ENCODE measurements at regions not wholly inside any gene's neighbourhood (a gene's known extent, or its start where the extent isn't known, plus 50 kb on each side); places are given as distances from the start of the nearest gene placed in this dataset.

GRCh38 chr5:110055302-110055701, 365.6 kb downstream of the MAN2A1 start:
- Histone ChIP-seq H2BK20ac (ENCODE audit: low read length) (no peak overlapping the region), H4K8ac (ENCODE audit: extremely low read depth, insufficient read depth, low read length) (no peak overlapping the region), H3K14ac (ENCODE audit: insufficient read length) (no peak overlapping the region), H3K23me2 (ENCODE audit: low read depth, low read length) (no peaks in the 10 kb centered on the region), H3K4me1 (replicated peaks in 1 of 4; ENCODE audit: control insufficient read depth in 3 of 4, insufficient read depth in 4 of 4, low read length in 3 of 4) (peaks cover 2 to 11% (median 6%) of the 10 kb centered on the region in 4 experiments; a peak in 3 of 7 replicates), H2BK5ac (ENCODE audit: low read depth, low read length) (no peak overlapping the region), H4K5ac (ENCODE audit: insufficient read length, low read depth, low read length) (no peak overlapping the region), H3K9ac (replicated peaks in 1 of 4; ENCODE audit: extremely low read depth in 1 of 4, low read depth in 3 of 4, low read length in 3 of 4) (no peak overlapping the region), H2BK12ac (ENCODE audit: low read depth, low read length) (no peak overlapping the region), H3K4ac (replicated peaks; ENCODE audit: insufficient read length, low read depth, low read length) (no peak overlapping the region), H3K79me1 (ENCODE audit: low read depth, low read length) (no peaks in the 10 kb centered on the region), H2BK120ac (replicated peaks; ENCODE audit: low read depth, low read length) (no peak overlapping the region), H3K9me3 (ENCODE audit: insufficient read depth in 2 of 2, low read depth in 1 of 2, low read length in 1 of 2) (no peaks in the 10 kb centered on the region), H4K20me1 (replicated peaks in 1 of 2; ENCODE audit: control insufficient read depth in 1 of 2, insufficient read depth in 2 of 2, low read length in 2 of 2) (no peaks in the 10 kb centered on the region), H4K91ac (replicated peaks; ENCODE audit: insufficient read length, low read length) (no peak overlapping the region), H3K27ac (ENCODE audit: low read depth, low read length) (no peak overlapping the region), H3K36me3 (ENCODE audit: control insufficient read depth in 2 of 4, insufficient read depth in 4 of 4, low read length in 3 of 4) (no peaks in the 10 kb centered on the region), H3K27me3 (replicated peaks in 1 of 4; ENCODE audit: control insufficient read depth in 3 of 4, extremely low read depth in 1 of 4, insufficient read depth in 3 of 4, low read length in 3 of 4) (no peaks in the 10 kb centered on the region), H3K18ac (ENCODE audit: extremely low read depth, low read length) (no peak overlapping the region), H3K4me3 (ENCODE audit: extremely low read depth in 1 of 4, insufficient read depth in 2 of 4, low read depth in 3 of 4, low read length in 4 of 4) (no peak overlapping the region), H2AFZ (ENCODE audit: low read length) (no peak overlapping the region), H3K79me2 (ENCODE audit: control insufficient read depth in 1 of 2, insufficient read depth in 2 of 2, low read length in 2 of 2) (no peaks in the 10 kb centered on the region), H3K4me2 (ENCODE audit: insufficient read depth in 1 of 2, low read depth in 2 of 2, low read length in 2 of 2) (no peak overlapping the region), H2AK5ac (ENCODE audit: low read depth, low read length) (no peak overlapping the region), H2BK15ac (ENCODE audit: low read length) (no peak overlapping the region), H3K56ac (replicated peaks; ENCODE audit: insufficient read length, low read depth, low read length) (no peak overlapping the region), H3K23ac (ENCODE audit: insufficient read length) (no peak overlapping the region)
- DNase-seq (ENCODE audit: low read depth in 1 of 2, low spot score in 2 of 2) (no peak), FAIRE-seq (no peak)
- ChIA-PET CTCF (ENCODE audit: partially characterized antibody) (interaction anchor here (1.1 to 1.7 kb wide), 2 partner anchors 10 to 15 kb away, joined by 3 to 4 read pairs; no protein-coding TSS in a partner anchor), POLR2A (ENCODE audit: partially characterized antibody) (no interaction called here)
- WGBS, 2 experiments (ENCODE audit: extremely low coverage in 1 of 2, insufficient coverage in 1 of 2, insufficient read length in 1 of 2, insufficient replicate concordance in 2 of 2, low coverage in 1 of 2, low lambda C conversion rate in 2 of 2, missing lambda C conversion rate in 1 of 2), result 88% methylated on average over 2 of the region's 2 CpGs; no CpG with 5 or more reads in 1 of the 2 experiments
- TF ChIP-seq SP1 (IDR thresholded peaks at IDR 0.05; ENCODE audit: low read depth, low read length), result no peak
- TF ChIP-seq RAD21 (IDR thresholded peaks at IDR 0.05 in 1 of 2, conservative IDR thresholded peaks at IDR 0.05 in 1 of 2; ENCODE audit: low read depth in 2 of 2, low read length in 2 of 2), result no peak
- TF ChIP-seq ZNF274 (IDR thresholded peaks at IDR 0.05; ENCODE audit: borderline replicate concordance, extremely low read depth, low read length), result no peak
- no peak for TF ChIP-seq YY1 (IDR thresholded peaks at IDR 0.05; ENCODE audit: low read depth, low read length)
- no peak for TF ChIP-seq CTBP2 (IDR thresholded peaks at IDR 0.05; ENCODE audit: borderline replicate concordance, insufficient read depth, insufficient read length, low read length)
- TF ChIP-seq CEBPB (IDR thresholded peaks at IDR 0.05; ENCODE audit: low read depth, low read length), result no peak
